ENCODE measurements at regions not wholly inside any gene's neighbourhood (a gene's known extent, or its start where the extent isn't known, plus 50 kb on each side); places are given as distances from the start of the nearest gene placed in this dataset.

- TF ChIP-seq POLR2AphosphoS5 (IDR thresholded peaks at IDR 0.05) (no peak), CTCF (IDR thresholded peaks at IDR 0.05) (no peak)
These were observed 169.3 kb upstream of the TENM4 start for GRCh38 chr11:79610139-79610538.

All from sigmoid colon (tissue), 4 donors.